ENCODE measurements at regions not wholly inside any gene's neighbourhood (a gene's known extent, or its start where the extent isn't known, plus 50 kb on each side); places are given as distances from the start of the nearest gene placed in this dataset.

GRCh38 chrX:43505769-43506168 is 150.3 kb upstream of the MAOA start:
- Histone ChIP-seq H2AFZ (ENCODE audit: low read depth, low read length) (no peak overlapping the region), H3K27me3 (ENCODE audit: insufficient read depth, low read length, poor library complexity) (no peaks in the 10 kb centered on the region), H3K4me1 (ENCODE audit: insufficient read depth, low read length) (no peaks in the 10 kb centered on the region), H3K4me2 (ENCODE audit: insufficient read depth, low read length) (no peak overlapping the region), H3K79me2 (ENCODE audit: insufficient read depth, low read length) (no peaks in the 10 kb centered on the region), H3K27ac (ENCODE audit: low read length) (no peak overlapping the region), H3K9ac (ENCODE audit: low read depth, low read length) (no peak overlapping the region), H4K20me1 (ENCODE audit: insufficient read depth, low read length) (no peaks in the 10 kb centered on the region), H3K36me3 (ENCODE audit: insufficient read depth, low read length) (no peaks in the 10 kb centered on the region), H3K9me3 (ENCODE audit: insufficient read depth, low read length, severe bottlenecking) (no peaks in the 10 kb centered on the region), H3K4me3 (ENCODE audit: low read depth in 1 of 2, low read length in 2 of 2) (no peak overlapping the region)
- TF ChIP-seq CTCF (IDR thresholded peaks at IDR 0.05; ENCODE audit: borderline replicate concordance, extremely low read depth, low read length, poor library complexity, severe bottlenecking) (no peak), EZH2 (IDR thresholded peaks at IDR 0.05; ENCODE audit: borderline replicate concordance, low read depth, low read length, severe bottlenecking) (no peak)
- ATAC-seq (ENCODE audit: insufficient read depth, low read depth) (no peak), DNase-seq (no peak)

- Histone ChIP-seq H3K27me3 (ENCODE audit: insufficient read depth, low read length, poor library complexity) (no peaks in the 10 kb centered on the region), H3K27ac (ENCODE audit: low read length) (no peak overlapping the region), H4K20me1 (ENCODE audit: insufficient read depth, low read length) (no peaks in the 10 kb centered on the region), H3K9me3 (ENCODE audit: insufficient read depth, low read length, severe bottlenecking) (no peaks in the 10 kb centered on the region), H3K4me3 (ENCODE audit: low read depth in 1 of 2, low read length in 2 of 2) (no peak overlapping the region), H3K79me2 (ENCODE audit: insufficient read depth, low read length) (no peaks in the 10 kb centered on the region), H3K9ac (ENCODE audit: low read depth, low read length) (no peak overlapping the region), H3K4me2 (ENCODE audit: insufficient read depth, low read length) (no peak overlapping the region), H2AFZ (ENCODE audit: low read depth, low read length) (no peak overlapping the region), H3K36me3 (ENCODE audit: insufficient read depth, low read length) (no peaks in the 10 kb centered on the region), H3K4me1 (ENCODE audit: insufficient read depth, low read length) (no peaks in the 10 kb centered on the region)
- ATAC-seq (ENCODE audit: insufficient read depth, low read depth) (no peak), DNase-seq (no peak)
- TF ChIP-seq CTCF (IDR thresholded peaks at IDR 0.05; ENCODE audit: borderline replicate concordance, extremely low read depth, low read length, poor library complexity, severe bottlenecking) (no peak), EZH2 (IDR thresholded peaks at IDR 0.05; ENCODE audit: borderline replicate concordance, low read depth, low read length, severe bottlenecking) (no peak)
Observed at GRCh38 chrX:43508694-43509093, 147.4 kb upstream of the MAOA start.

- ATAC-seq (ENCODE audit: insufficient read depth, low read depth) (no peak), DNase-seq (no peak)
- Histone ChIP-seq H3K27me3 (ENCODE audit: insufficient read depth, low read length, poor library complexity) (no peaks in the 10 kb centered on the region), H2AFZ (ENCODE audit: low read depth, low read length) (no peak overlapping the region), H3K4me1 (ENCODE audit: insufficient read depth, low read length) (no peaks in the 10 kb centered on the region), H3K27ac (ENCODE audit: low read length) (no peak overlapping the region), H3K36me3 (ENCODE audit: insufficient read depth, low read length) (no peaks in the 10 kb centered on the region), H3K9ac (ENCODE audit: low read depth, low read length) (no peak overlapping the region), H3K4me3 (ENCODE audit: low read depth in 1 of 2, low read length in 2 of 2) (no peak overlapping the region), H3K79me2 (ENCODE audit: insufficient read depth, low read length) (no peaks in the 10 kb centered on the region), H4K20me1 (ENCODE audit: insufficient read depth, low read length) (no peaks in the 10 kb centered on the region), H3K4me2 (ENCODE audit: insufficient read depth, low read length) (no peak overlapping the region), H3K9me3 (ENCODE audit: insufficient read depth, low read length, severe bottlenecking) (no peaks in the 10 kb centered on the region)
- TF ChIP-seq EZH2 (IDR thresholded peaks at IDR 0.05; ENCODE audit: borderline replicate concordance, low read depth, low read length, severe bottlenecking): no peak
Observed at GRCh38 chrX:43510209-43510608, 145.9 kb upstream of the MAOA start.

GRCh38 chrX:43513085-43513484 is 143.0 kb upstream of the MAOA start:
- Histone ChIP-seq H3K4me2 (ENCODE audit: insufficient read depth, low read length) (no peak overlapping the region), H3K4me3 (ENCODE audit: low read depth in 1 of 2, low read length in 2 of 2) (no peak overlapping the region), H3K9ac (ENCODE audit: low read depth, low read length) (no peak overlapping the region), H3K79me2 (ENCODE audit: insufficient read depth, low read length) (no peaks in the 10 kb centered on the region), H3K27ac (ENCODE audit: low read length) (no peak overlapping the region), H3K27me3 (ENCODE audit: insufficient read depth, low read length, poor library complexity) (no peaks in the 10 kb centered on the region), H3K9me3 (ENCODE audit: insufficient read depth, low read length, severe bottlenecking) (no peaks in the 10 kb centered on the region), H2AFZ (ENCODE audit: low read depth, low read length) (no peak overlapping the region), H3K36me3 (ENCODE audit: insufficient read depth, low read length) (no peaks in the 10 kb centered on the region), H4K20me1 (ENCODE audit: insufficient read depth, low read length) (no peaks in the 10 kb centered on the region), H3K4me1 (ENCODE audit: insufficient read depth, low read length) (no peaks in the 10 kb centered on the region)
- DNase-seq (no peak), ATAC-seq (ENCODE audit: insufficient read depth, low read depth) (no peak)
- TF ChIP-seq CTCF (IDR thresholded peaks at IDR 0.05; ENCODE audit: borderline replicate concordance, extremely low read depth, low read length, poor library complexity, severe bottlenecking) (no peak), EZH2 (IDR thresholded peaks at IDR 0.05; ENCODE audit: borderline replicate concordance, low read depth, low read length, severe bottlenecking) (no peak)
